ENCODE measurements at regions not wholly inside any gene's neighbourhood (a gene's known extent, or its start where the extent isn't known, plus 50 kb on each side); places are given as distances from the start of the nearest gene placed in this dataset.

GRCh38 chr12:124080649-124081048, 107.6 kb downstream of the ZNF664 start:
- TF ChIP-seq, protein P1, sequence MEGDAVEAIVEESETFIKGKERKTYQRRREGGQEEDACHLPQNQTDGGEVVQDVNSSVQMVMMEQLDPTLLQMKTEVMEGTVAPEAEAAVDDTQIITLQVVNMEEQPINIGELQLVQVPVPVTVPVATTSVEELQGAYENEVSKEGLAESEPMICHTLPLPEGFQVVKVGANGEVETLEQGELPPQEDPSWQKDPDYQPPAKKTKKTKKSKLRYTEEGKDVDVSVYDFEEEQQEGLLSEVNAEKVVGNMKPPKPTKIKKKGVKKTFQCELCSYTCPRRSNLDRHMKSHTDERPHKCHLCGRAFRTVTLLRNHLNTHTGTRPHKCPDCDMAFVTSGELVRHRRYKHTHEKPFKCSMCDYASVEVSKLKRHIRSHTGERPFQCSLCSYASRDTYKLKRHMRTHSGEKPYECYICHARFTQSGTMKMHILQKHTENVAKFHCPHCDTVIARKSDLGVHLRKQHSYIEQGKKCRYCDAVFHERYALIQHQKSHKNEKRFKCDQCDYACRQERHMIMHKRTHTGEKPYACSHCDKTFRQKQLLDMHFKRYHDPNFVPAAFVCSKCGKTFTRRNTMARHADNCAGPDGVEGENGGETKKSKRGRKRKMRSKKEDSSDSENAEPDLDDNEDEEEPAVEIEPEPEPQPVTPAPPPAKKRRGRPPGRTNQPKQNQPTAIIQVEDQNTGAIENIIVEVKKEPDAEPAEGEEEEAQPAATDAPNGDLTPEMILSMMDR (IDR thresholded peaks at IDR 0.05; ENCODE audit: insufficient read depth, low read depth, low read length) = no peak
- Mint-ChIP-seq H3K27ac (ENCODE audit: unreplicated experiment) (no peak overlapping the region), H3K27me3 (ENCODE audit: low read depth, unreplicated experiment) (peaks cover 4% of the 10 kb centered on the region), H3K4me1 (ENCODE audit: low read depth, unreplicated experiment) (peaks cover 7% of the 10 kb centered on the region), H3K36me3 (ENCODE audit: low read depth, unreplicated experiment) (peaks cover 4% of the 10 kb centered on the region), H3K9me3 (ENCODE audit: unreplicated experiment) (peaks cover 11% of the 10 kb centered on the region), H3K4me3 (ENCODE audit: unreplicated experiment) (no peak overlapping the region)
- H4K20me1 ChIP-seq (ENCODE audit: insufficient read depth, low read length) = no peaks in the 10 kb centered on the region
- H3K79me2 ChIP-seq (ENCODE audit: insufficient read depth, low read length) = no peaks in the 10 kb centered on the region
- no peaks in the 10 kb centered on the region for H3K9me3 ChIP-seq (ENCODE audit: insufficient read depth, low read depth, low read length)
- H3K9ac ChIP-seq (ENCODE audit: low read length) = no peak overlapping the region
- no peaks in the 10 kb centered on the region for H3K4me1 ChIP-seq (ENCODE audit: insufficient read depth, low read length)
- FAIRE-seq (no peak), DNase-seq (ENCODE audit: low read depth) (no peak)
- H3K4me2 ChIP-seq (ENCODE audit: low read length) = no peak overlapping the region
- no peak overlapping the region for H2AFZ ChIP-seq (ENCODE audit: low read depth, low read length)
- no peak overlapping the region for H3K4me3 ChIP-seq (ENCODE audit: insufficient read depth, low read depth, low read length)
- no peaks in the 10 kb centered on the region for H3K36me3 ChIP-seq (ENCODE audit: insufficient read depth, low read length)
- H3K27ac ChIP-seq (ENCODE audit: low read depth, low read length) = no peak overlapping the region
- no peaks in the 10 kb centered on the region for H3K27me3 ChIP-seq (ENCODE audit: insufficient read depth, low read length)

GRCh38 chr12:124082012-124082411, 109.0 kb downstream of the ZNF664 start:
- TF ChIP-seq EZH2 (IDR thresholded peaks at IDR 0.05; ENCODE audit: insufficient read depth, low read length) = no peak
- TF ChIP-seq, protein P1 (IDR thresholded peaks at IDR 0.05; ENCODE audit: insufficient read depth, low read depth, low read length) = no peak
- no peak overlapping the region for H3K27ac Mint-ChIP-seq (ENCODE audit: unreplicated experiment)
- H3K9ac ChIP-seq (ENCODE audit: low read length) = no peak overlapping the region
- H3K27me3 Mint-ChIP-seq (ENCODE audit: low read depth, unreplicated experiment) = peaks cover 7% of the 10 kb centered on the region
- H3K36me3 Mint-ChIP-seq (ENCODE audit: low read depth, unreplicated experiment) = peaks cover 2% of the 10 kb centered on the region
- peaks cover 7% of the 10 kb centered on the region for H3K4me1 Mint-ChIP-seq (ENCODE audit: low read depth, unreplicated experiment)
- no peaks in the 10 kb centered on the region for H3K9me3 ChIP-seq (ENCODE audit: insufficient read depth, low read depth, low read length)
- no peak overlapping the region for H2AFZ ChIP-seq (ENCODE audit: low read depth, low read length)
- no peak overlapping the region for H3K4me3 Mint-ChIP-seq (ENCODE audit: unreplicated experiment)
- H3K4me3 ChIP-seq (ENCODE audit: insufficient read depth, low read depth, low read length) = no peak overlapping the region
- no peaks in the 10 kb centered on the region for H3K27me3 ChIP-seq (ENCODE audit: insufficient read depth, low read length)
- H4K20me1 ChIP-seq (ENCODE audit: insufficient read depth, low read length) = no peaks in the 10 kb centered on the region
- H3K4me2 ChIP-seq (ENCODE audit: low read length) = no peak overlapping the region
- H3K4me1 ChIP-seq (ENCODE audit: insufficient read depth, low read length) = no peaks in the 10 kb centered on the region
- H3K36me3 ChIP-seq (ENCODE audit: insufficient read depth, low read length) = no peaks in the 10 kb centered on the region
- H3K27ac ChIP-seq (ENCODE audit: low read depth, low read length) = no peak overlapping the region
- H3K9me3 Mint-ChIP-seq (ENCODE audit: unreplicated experiment) = peaks cover 13% of the 10 kb centered on the region
- FAIRE-seq (no peak), DNase-seq (ENCODE audit: low read depth) (no peak)
- H3K79me2 ChIP-seq (ENCODE audit: insufficient read depth, low read length) = no peaks in the 10 kb centered on the region

DNA sequence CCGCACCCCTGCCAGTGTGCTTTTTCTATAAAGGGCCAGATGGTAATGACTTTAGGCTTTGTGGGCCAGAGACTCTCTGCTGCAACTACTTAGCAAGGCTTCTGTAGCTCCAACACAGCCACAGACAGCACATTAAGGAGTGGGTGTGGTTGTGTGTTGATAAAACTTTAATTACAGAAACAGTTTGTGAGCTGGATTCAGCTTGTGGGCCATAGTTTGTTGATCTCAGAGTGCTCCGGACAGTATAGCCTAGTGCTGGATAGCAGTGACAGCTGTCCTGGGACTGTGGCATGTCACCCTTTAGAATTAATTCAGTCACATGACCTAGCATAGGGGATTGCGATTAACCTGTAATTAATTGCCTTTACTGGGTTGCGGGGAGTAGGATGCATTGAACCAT, 109.7 kb downstream of the ZNF664 start:
- no peaks in the 10 kb centered on the region for H3K79me2 ChIP-seq (ENCODE audit: insufficient read depth, low read length)
- no peak overlapping the region for H3K27ac ChIP-seq (ENCODE audit: low read depth, low read length)
- H2AFZ ChIP-seq (ENCODE audit: low read depth, low read length) = no peak overlapping the region
- H3K4me1 ChIP-seq (ENCODE audit: insufficient read depth, low read length) = no peaks in the 10 kb centered on the region
- Mint-ChIP-seq H3K4me1 (ENCODE audit: low read depth, unreplicated experiment) (peaks cover 3% of the 10 kb centered on the region), H3K4me3 (ENCODE audit: unreplicated experiment) (no peak overlapping the region), H3K27ac (ENCODE audit: unreplicated experiment) (no peak overlapping the region), H3K36me3 (ENCODE audit: low read depth, unreplicated experiment) (peaks cover 2% of the 10 kb centered on the region), H3K9me3 (ENCODE audit: unreplicated experiment) (peaks cover 14% of the 10 kb centered on the region), H3K27me3 (ENCODE audit: low read depth, unreplicated experiment) (peaks cover 7% of the 10 kb centered on the region)
- H3K4me3 ChIP-seq (ENCODE audit: insufficient read depth, low read depth, low read length) = no peak overlapping the region
- H3K27me3 ChIP-seq (ENCODE audit: insufficient read depth, low read length) = no peaks in the 10 kb centered on the region
- TF ChIP-seq EZH2 (IDR thresholded peaks at IDR 0.05; ENCODE audit: insufficient read depth, low read length) = no peak
- TF ChIP-seq, protein P1 (IDR thresholded peaks at IDR 0.05; ENCODE audit: insufficient read depth, low read depth, low read length) = no peak
- no peaks in the 10 kb centered on the region for H3K9me3 ChIP-seq (ENCODE audit: insufficient read depth, low read depth, low read length)
- no peak for FAIRE-seq
- H3K9ac ChIP-seq (ENCODE audit: low read length) = no peak overlapping the region
- no peak overlapping the region for H3K4me2 ChIP-seq (ENCODE audit: low read length)
- H4K20me1 ChIP-seq (ENCODE audit: insufficient read depth, low read length) = no peaks in the 10 kb centered on the region
- no peak for DNase-seq (ENCODE audit: low read depth)
- H3K36me3 ChIP-seq (ENCODE audit: insufficient read depth, low read length) = no peaks in the 10 kb centered on the region
